ENCODE measurements at regions not wholly inside any gene's neighbourhood (a gene's known extent, or its start where the extent isn't known, plus 50 kb on each side); places are given as distances from the start of the nearest gene placed in this dataset.

DNA sequence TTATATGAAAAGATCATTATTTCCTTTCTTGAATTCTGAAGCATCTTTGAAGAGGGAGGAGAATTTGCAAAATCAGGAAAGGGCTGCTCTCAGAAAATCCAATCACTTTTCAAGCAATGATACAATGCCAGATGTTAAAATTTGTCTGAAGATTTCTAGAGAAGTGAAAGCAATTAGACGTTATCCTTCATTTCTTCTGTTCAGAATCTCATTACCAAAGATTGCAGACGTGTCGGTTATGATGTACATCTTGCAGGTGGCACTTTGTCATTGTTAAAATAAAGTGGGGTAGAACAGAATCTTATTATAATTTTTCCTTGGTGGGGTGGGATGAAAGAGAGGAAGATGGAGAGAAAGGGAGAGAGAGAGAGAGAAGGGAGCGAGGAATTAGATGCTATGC lies 296.4 kb upstream of the STS start:
- DNase-seq, result no peak
- Histone ChIP-seq H3K9me3 (no peaks in the 10 kb centered on the region), H3K27ac (no peak overlapping the region), H3K4me1 (no peaks in the 10 kb centered on the region), H3K27me3 (no peaks in the 10 kb centered on the region), H3K4me3 (no peak overlapping the region), H3K36me3 (no peaks in the 10 kb centered on the region)
- no peak for TF ChIP-seq POLR2A (IDR thresholded peaks at IDR 0.05)
- TF ChIP-seq, protein P1, sequence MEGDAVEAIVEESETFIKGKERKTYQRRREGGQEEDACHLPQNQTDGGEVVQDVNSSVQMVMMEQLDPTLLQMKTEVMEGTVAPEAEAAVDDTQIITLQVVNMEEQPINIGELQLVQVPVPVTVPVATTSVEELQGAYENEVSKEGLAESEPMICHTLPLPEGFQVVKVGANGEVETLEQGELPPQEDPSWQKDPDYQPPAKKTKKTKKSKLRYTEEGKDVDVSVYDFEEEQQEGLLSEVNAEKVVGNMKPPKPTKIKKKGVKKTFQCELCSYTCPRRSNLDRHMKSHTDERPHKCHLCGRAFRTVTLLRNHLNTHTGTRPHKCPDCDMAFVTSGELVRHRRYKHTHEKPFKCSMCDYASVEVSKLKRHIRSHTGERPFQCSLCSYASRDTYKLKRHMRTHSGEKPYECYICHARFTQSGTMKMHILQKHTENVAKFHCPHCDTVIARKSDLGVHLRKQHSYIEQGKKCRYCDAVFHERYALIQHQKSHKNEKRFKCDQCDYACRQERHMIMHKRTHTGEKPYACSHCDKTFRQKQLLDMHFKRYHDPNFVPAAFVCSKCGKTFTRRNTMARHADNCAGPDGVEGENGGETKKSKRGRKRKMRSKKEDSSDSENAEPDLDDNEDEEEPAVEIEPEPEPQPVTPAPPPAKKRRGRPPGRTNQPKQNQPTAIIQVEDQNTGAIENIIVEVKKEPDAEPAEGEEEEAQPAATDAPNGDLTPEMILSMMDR (IDR thresholded peaks at IDR 0.05), result no peak

DNA sequence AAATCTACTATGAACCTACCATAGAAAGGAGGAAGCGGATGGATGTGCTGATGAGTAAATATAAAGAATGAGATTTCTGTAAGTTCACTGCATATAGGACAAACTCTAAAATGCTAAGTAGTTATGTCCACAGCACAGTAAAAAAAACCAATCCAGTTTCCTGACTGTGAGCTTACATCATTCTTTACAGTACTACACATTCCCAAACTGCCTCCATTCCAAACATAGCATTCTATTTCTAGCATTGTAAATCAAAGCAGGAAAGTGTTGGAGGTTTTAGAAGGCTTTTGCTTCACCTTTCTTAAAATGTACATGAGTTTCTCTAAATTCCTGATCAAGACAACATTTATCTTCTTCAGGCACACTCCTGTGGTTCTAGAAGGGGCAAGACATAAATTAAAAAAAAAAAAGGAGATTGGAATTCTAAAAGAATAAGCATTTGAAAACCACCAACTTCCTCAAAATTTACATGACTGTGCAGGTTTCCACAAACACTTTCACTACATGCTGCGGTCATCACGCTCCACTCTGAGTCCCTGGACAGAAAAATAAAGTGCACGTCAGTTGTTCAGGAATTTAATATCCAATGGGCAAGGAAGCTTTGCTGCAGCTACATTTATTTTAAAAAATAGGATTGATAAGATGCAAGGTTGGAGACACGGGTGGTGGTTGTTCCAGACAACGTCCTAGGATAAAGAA lies 297.6 kb upstream of the STS start:
- Histone ChIP-seq H3K36me3 (no peaks in the 10 kb centered on the region), H3K27me3 (no peaks in the 10 kb centered on the region), H3K4me3 (no peak overlapping the region), H3K4me1 (no peaks in the 10 kb centered on the region), H3K27ac (no peak overlapping the region), H3K9me3 (no peaks in the 10 kb centered on the region)
- TF ChIP-seq POLR2A (IDR thresholded peaks at IDR 0.05), result no peak
- TF ChIP-seq, protein P1 (IDR thresholded peaks at IDR 0.05), result no peak
- no peak for DNase-seq

DNA sequence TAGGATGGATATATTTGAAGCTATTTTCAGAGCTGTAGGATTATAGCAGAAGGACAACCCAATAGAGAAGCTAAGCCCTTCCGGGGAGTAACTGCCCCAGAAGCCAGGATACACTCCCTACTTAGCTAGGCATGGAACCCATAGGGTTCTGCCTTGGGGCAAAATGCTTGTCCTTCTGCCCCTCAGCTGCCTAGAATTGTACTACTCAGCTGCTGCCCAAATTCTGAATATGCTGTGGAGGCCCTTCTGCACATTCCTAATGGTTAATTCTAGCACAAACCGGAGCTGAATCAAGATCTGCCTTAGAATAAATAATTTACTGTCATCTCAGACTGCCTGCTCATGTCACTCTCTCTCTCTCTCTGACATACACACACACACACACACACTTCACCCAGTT lies 297.7 kb upstream of the VCX3A start:
- Histone ChIP-seq H3K4me1 (no peaks in the 10 kb centered on the region), H3K9me3 (no peaks in the 10 kb centered on the region), H3K27ac (no peak overlapping the region), H3K36me3 (no peaks in the 10 kb centered on the region), H3K27me3 (no peaks in the 10 kb centered on the region), H3K4me3 (no peak overlapping the region)
- TF ChIP-seq, protein P1 (IDR thresholded peaks at IDR 0.05), result no peak
- TF ChIP-seq POLR2A (IDR thresholded peaks at IDR 0.05), result no peak
- DNase-seq, result no peak

DNA sequence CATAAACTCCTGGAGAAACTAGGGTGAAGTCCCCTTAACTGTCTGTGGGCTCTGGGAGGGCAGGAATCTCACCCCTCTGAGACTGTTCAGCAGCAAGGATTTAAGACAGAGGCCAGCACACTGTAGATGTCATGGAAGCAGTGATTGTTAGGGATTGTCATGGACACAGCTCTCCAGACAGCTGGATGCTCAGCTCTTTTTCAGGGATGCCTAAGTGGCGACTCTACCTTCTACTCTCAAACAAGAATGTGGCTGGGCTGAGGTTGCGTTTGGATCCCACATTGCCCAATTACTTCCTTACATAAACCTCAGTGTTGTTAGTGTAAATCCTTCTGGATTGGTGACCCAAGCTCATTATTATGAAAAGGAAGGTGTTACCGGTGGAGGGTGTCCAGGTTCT lies 291.9 kb upstream of the VCX3A start:
- TF ChIP-seq POLR2A (IDR thresholded peaks at IDR 0.05), result no peak
- TF ChIP-seq, protein P1 (IDR thresholded peaks at IDR 0.05), result no peak

DNA sequence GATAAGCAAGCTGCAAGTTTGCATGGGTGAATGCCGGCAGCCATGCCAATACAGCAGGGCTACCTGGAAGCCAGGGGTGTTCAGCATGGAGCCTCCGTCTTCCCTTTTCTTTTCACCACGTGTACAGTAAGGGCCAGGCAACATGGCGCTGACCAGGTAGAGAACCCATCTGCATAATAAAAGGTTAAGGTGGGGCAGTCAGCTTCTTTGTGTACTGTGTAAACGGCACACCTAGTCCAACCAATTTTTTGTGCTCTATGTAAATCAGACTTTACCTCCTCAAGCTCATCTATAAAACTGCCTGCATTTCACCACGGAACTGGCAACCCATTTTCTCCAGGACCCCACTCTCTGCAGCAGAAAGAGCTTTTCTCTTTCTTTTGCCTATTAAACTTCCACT lies 286.8 kb upstream of the VCX3A start:
- no peak for DNase-seq

More for the DNA sequence above, 291.9 kb upstream of the VCX3A start:
- Histone ChIP-seq H3K4me3 (no peak overlapping the region), H3K27ac (no peak overlapping the region), H3K4me1 (no peaks in the 10 kb centered on the region), H3K36me3 (no peaks in the 10 kb centered on the region), H3K9me3 (no peaks in the 10 kb centered on the region), H3K27me3 (no peaks in the 10 kb centered on the region)
- DNase-seq, result no peak

More for the DNA sequence above, 286.8 kb upstream of the VCX3A start:
- no peaks in the 10 kb centered on the region for H3K4me1 ChIP-seq
- no peak for TF ChIP-seq POLR2A (IDR thresholded peaks at IDR 0.05)
- TF ChIP-seq, protein P1 (IDR thresholded peaks at IDR 0.05), result no peak
- H3K27ac ChIP-seq, result no peak overlapping the region
- H3K36me3 ChIP-seq, result no peaks in the 10 kb centered on the region
- no peak overlapping the region for H3K4me3 ChIP-seq
- no peaks in the 10 kb centered on the region for H3K27me3 ChIP-seq
- no peaks in the 10 kb centered on the region for H3K9me3 ChIP-seq

Measured in Peyer's patch (tissue), 4 donors.